HepG2 (cell line): ENCODE measurements at regions not wholly inside any gene's neighbourhood (a gene's known extent, or its start where the extent isn't known, plus 50 kb on each side); places are given as distances from the start of the nearest gene placed in this dataset.

Source experiments
- ATAC-seq: fragments of 200-7000 bp; cut with Tn5 transposase; 3 replicates; pipeline ENCODE4 v1.9.1; 2020; ENCODE audit warnings: mild to moderate bottlenecking, moderate library complexity
- BruUV-seq: library from RNA; stranded (reverse); fragments of 400-500 nt; replicated peaks from 2 replicates; lab custom pipeline; 2021; lab: Mats Ljungman, UMichigan
- CTCF ChIA-PET: fragments of 300-600 bp; formaldehyde crosslinking; extraction: SDS; loops from one replicate; lab custom pipeline; 2021; ENCODE audit warnings: low total read pairs, inconsistent platforms, low intra/inter-chr PET ratio; lab: Yijun Ruan, JAX
- POLR2A ChIA-PET: fragments of 350-600 bp; sonication (Branson Sonifier 250); formaldehyde crosslinking; loops from one replicate; lab custom pipeline; 2020; ENCODE audit warnings: antibody characterized with exemption, inconsistent platforms; lab: Yijun Ruan, JAX
- DNase-seq: peaks from one replicate; pipeline ENCODE4 v3.0.0-alpha.2; 2015; ENCODE audit warnings: low spot score
- FAIRE-seq: peaks from 3 replicates; lab custom pipeline; 2011; peaks lifted over from hg19 to GRCh38; lab: Jason Lieb, UNC
- H2AFZ ChIP-seq: one replicate; pipeline ENCODE4 v1.6.1; 2011; ENCODE audit warnings: low read length, inconsistent platforms
- H3K27ac ChIP-seq: fragments of 300-600 bp; 3 replicates; pipeline ENCODE4 v1.8.0; 2011; ENCODE audit warnings: mixed run types, mild to moderate bottlenecking, mixed read lengths, low read length, inconsistent platforms; ENCODE audit not compliant: insufficient read depth; ENCODE audit errors: extremely low read length
- H3K27me3 ChIP-seq, 2 experiments: fragments of 200-600 bp in 1 of 2; 2 replicates in 1 of 2; 3 replicates in 1 of 2; pipeline versions ENCODE4 v1.6.0 to v1.8.0; 2011; ENCODE audit warnings: low read length in 2 of 2, mild to moderate bottlenecking in 2 of 2, moderate library complexity in 2 of 2, inconsistent platforms in 1 of 2; ENCODE audit not compliant: insufficient read depth in 2 of 2, control insufficient read depth in 1 of 2
- H3K36me3 ChIP-seq, 2 experiments: fragments of 200-600 bp in 1 of 2; replicated peaks in 1 of 2; 2 replicates in 1 of 2; 3 replicates in 1 of 2; pipeline versions ENCODE4 v1.5.1 to v1.8.0; 2011; ENCODE audit warnings: low read length in 2 of 2, inconsistent platforms in 1 of 2; ENCODE audit not compliant: insufficient read depth in 2 of 2, control insufficient read depth in 1 of 2
- H3K4me1 ChIP-seq: 2 replicates; pipeline ENCODE4 v1.5.1; 2012; ENCODE audit warnings: low read length, inconsistent platforms; ENCODE audit not compliant: insufficient read depth
- H3K4me2 ChIP-seq: 2 replicates; pipeline ENCODE4 v1.6.0; 2011; ENCODE audit warnings: low read depth, low read length, inconsistent platforms
- H3K4me3 ChIP-seq, 3 experiments: fragments of 200-600 bp in 1 of 3; sonication (generic), shearing (Covaris generic) in 1 of 3; replicated peaks in 1 of 3; 2 replicates each; pipeline ENCODE4 v1.5.1; 2011 to 2016; ENCODE audit warnings: low read length in 3 of 3, inconsistent platforms in 2 of 3, low read depth in 2 of 3, mild to moderate bottlenecking in 2 of 3, control low read depth in 1 of 3, mixed read lengths in 1 of 3; ENCODE audit not compliant: insufficient read depth in 1 of 3
- H3K79me2 ChIP-seq: one replicate; pipeline ENCODE4 v1.6.1; 2011; ENCODE audit warnings: low read length, inconsistent platforms; ENCODE audit not compliant: insufficient read depth
- H3K9ac ChIP-seq: 2 replicates; pipeline ENCODE4 v1.6.0; 2011; ENCODE audit warnings: mild to moderate bottlenecking, low read depth, low read length, inconsistent platforms; ENCODE audit not compliant: insufficient read depth
- H3K9me3 ChIP-seq: 2 replicates; pipeline ENCODE4 v1.5.1; 2012; ENCODE audit warnings: mild to moderate bottlenecking, low read length
- H4K20me1 ChIP-seq: 2 replicates; pipeline ENCODE4 v1.6.0; 2011; ENCODE audit warnings: inconsistent platforms, mild to moderate bottlenecking, low read length, moderate library complexity; ENCODE audit not compliant: insufficient read depth
- ATM ChIP-seq: fragments of 450-650 bp; IDR thresholded peaks from 2 replicates; pipeline ENCODE4 v1.7.1; 2017; ENCODE audit warnings: mild to moderate bottlenecking, borderline replicate concordance
- ATRX ChIP-seq: sonication (generic); formaldehyde crosslinking; IDR thresholded peaks from 2 replicates; pipeline ENCODE4 v1.4.0; 2020; ENCODE audit warnings: missing genetic modification reagents, borderline replicate concordance
- CEBPG ChIP-seq: IDR thresholded peaks from 2 replicates; pipeline ENCODE4 v1.6.1; 2016
- ELF3 ChIP-seq: IDR thresholded peaks from 2 replicates; pipeline ENCODE4 v1.6.1; 2016; ENCODE audit warnings: missing genetic modification reagents, missing compliant biosample characterization
- ETV5 ChIP-seq: IDR thresholded peaks from 2 replicates; pipeline ENCODE4 v1.6.1; 2018; ENCODE audit warnings: missing biosample characterization, missing genetic modification reagents, inconsistent platforms, borderline replicate concordance
- FOXK1 ChIP-seq: sonication (generic); formaldehyde crosslinking; IDR thresholded peaks from 2 replicates; pipeline ENCODE4 v1.4.0; 2020; ENCODE audit warnings: low read depth, missing genetic modification reagents, borderline replicate concordance
- HNRNPH1 ChIP-seq: fragments of 200-400 bp; formaldehyde crosslinking; optimal IDR thresholded peaks from 2 replicates; pipeline ENCODE3; 2017; ENCODE audit warnings: mild to moderate bottlenecking, low read depth, low read length
- MIER2 ChIP-seq: IDR thresholded peaks from 2 replicates; pipeline ENCODE4 v1.6.1; 2016; ENCODE audit warnings: missing biosample characterization, missing genetic modification reagents
- NFE2L1 ChIP-seq: sonication (generic); formaldehyde crosslinking; IDR thresholded peaks from 2 replicates; pipeline ENCODE4 v1.4.0; 2020; ENCODE audit warnings: missing genetic modification reagents, mild to moderate bottlenecking, borderline replicate concordance
- TBX2 ChIP-seq: sonication (generic); formaldehyde crosslinking; IDR thresholded peaks from 2 replicates; pipeline ENCODE4 v1.5.0; 2020; ENCODE audit warnings: missing genetic modification reagents, mild to moderate bottlenecking, borderline replicate concordance
- U2AF2 ChIP-seq: fragments of 200-400 bp; formaldehyde crosslinking; IDR thresholded peaks from 2 replicates; pipeline ENCODE4 v1.6.1; 2017; ENCODE audit warnings: low read depth, mild to moderate bottlenecking, low read length
- ZBTB25 ChIP-seq: IDR thresholded peaks from 2 replicates; pipeline ENCODE4 v1.6.1; 2018; ENCODE audit warnings: missing genetic modification reagents
- WGBS: methylation state at CpG from one replicate; pipeline ENCODE4 v1.1.6; 2017; ENCODE audit warnings: low lambda C conversion rate; 5-methylcytosine and 5-hydroxymethylcytosine counted together
- in situ Hi-C: cut with HindIII; loops from 2 replicates; pipeline ENCODE4 v1.10.0; 2017; ENCODE audit warnings: low pct_unique_long_range_greater_than_20kb; ENCODE audit not compliant: extremely low pct_ligation_motif_present
- intact Hi-C: fragments of 100-400 bp; cut with micrococcal nuclease; formaldehyde crosslinking; loops from one replicate; pipeline ENCODE4 v1.10.0; 2022; ENCODE audit not compliant: unreplicated experiment
- TF ChIP-seq, protein P1 (sequence below): sonication (generic); formaldehyde crosslinking; IDR thresholded peaks from 2 replicates; pipeline ENCODE4 v1.4.0; 2020; ENCODE audit warnings: mild to moderate bottlenecking, missing genetic modification reagents, borderline replicate concordance
- TF ChIP-seq, protein P2 (sequence below): sonication (generic); formaldehyde crosslinking; IDR thresholded peaks from 2 replicates; pipeline ENCODE4; 2020; ENCODE audit warnings: missing genetic modification reagents, mild to moderate bottlenecking, borderline replicate concordance
- TF ChIP-seq, protein P3 (sequence below): sonication (generic); formaldehyde crosslinking; IDR thresholded peaks from 2 replicates; pipeline ENCODE4 v1.8.0; 2022; ENCODE audit warnings: missing genetic modification reagents, mild to moderate bottlenecking, moderate library complexity, borderline replicate concordance

- no peak overlapping the region for H3K4me3 ChIP-seq
- POLR2A ChIA-PET, result no interaction called here
- no peaks in the 10 kb centered on the region for H3K4me1 ChIP-seq
- CTCF ChIA-PET, result no interaction called here
- in situ Hi-C loops (no loop called here), intact Hi-C loops (loop anchor here (10.0 kb wide), 1 partner anchor 915 kb away; no protein-coding TSS in a partner anchor)
- H3K79me2 ChIP-seq, result no peaks in the 10 kb centered on the region
- no peaks in the 10 kb centered on the region for H4K20me1 ChIP-seq
- DNase-seq, result no peak
- H3K36me3 ChIP-seq, result no peaks in the 10 kb centered on the region
- no peak for ATAC-seq
- 0% methylated on average over 2 of the region's 6 CpGs for WGBS
- no peak overlapping the region for H2AFZ ChIP-seq
- H3K9me3 ChIP-seq, result no peaks in the 10 kb centered on the region
- H3K27ac ChIP-seq, result no peak overlapping the region
- H3K4me2 ChIP-seq, result no peak overlapping the region
- FAIRE-seq, result no peak
- no peaks in the 10 kb centered on the region for H3K27me3 ChIP-seq
- no TSS peak for BruUV-seq
- no peak overlapping the region for H3K9ac ChIP-seq
- TF ChIP-seq ATM, result no peak
- no peak for TF ChIP-seq U2AF2
- no peak for TF ChIP-seq TBX2
- TF ChIP-seq, protein P1, sequence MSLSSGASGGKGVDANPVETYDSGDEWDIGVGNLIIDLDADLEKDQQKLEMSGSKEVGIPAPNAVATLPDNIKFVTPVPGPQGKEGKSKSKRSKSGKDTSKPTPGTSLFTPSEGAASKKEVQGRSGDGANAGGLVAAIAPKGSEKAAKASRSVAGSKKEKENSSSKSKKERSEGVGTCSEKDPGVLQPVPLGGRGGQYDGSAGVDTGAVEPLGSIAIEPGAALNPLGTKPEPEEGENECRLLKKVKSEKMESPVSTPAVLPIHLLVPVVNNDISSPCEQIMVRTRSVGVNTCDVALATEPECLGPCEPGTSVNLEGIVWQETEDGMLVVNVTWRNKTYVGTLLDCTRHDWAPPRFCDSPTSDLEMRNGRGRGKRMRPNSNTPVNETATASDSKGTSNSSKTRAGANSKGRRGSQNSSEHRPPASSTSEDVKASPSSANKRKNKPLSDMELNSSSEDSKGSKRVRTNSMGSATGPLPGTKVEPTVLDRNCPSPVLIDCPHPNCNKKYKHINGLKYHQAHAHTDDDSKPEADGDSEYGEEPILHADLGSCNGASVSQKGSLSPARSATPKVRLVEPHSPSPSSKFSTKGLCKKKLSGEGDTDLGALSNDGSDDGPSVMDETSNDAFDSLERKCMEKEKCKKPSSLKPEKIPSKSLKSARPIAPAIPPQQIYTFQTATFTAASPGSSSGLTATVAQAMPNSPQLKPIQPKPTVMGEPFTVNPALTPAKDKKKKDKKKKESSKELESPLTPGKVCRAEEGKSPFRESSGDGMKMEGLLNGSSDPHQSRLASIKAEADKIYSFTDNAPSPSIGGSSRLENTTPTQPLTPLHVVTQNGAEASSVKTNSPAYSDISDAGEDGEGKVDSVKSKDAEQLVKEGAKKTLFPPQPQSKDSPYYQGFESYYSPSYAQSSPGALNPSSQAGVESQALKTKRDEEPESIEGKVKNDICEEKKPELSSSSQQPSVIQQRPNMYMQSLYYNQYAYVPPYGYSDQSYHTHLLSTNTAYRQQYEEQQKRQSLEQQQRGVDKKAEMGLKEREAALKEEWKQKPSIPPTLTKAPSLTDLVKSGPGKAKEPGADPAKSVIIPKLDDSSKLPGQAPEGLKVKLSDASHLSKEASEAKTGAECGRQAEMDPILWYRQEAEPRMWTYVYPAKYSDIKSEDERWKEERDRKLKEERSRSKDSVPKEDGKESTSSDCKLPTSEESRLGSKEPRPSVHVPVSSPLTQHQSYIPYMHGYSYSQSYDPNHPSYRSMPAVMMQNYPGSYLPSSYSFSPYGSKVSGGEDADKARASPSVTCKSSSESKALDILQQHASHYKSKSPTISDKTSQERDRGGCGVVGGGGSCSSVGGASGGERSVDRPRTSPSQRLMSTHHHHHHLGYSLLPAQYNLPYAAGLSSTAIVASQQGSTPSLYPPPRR (CRISPR knock-in tag), result no peak
- TF ChIP-seq ZBTB25 (CRISPR knock-in tag), result no peak
- TF ChIP-seq ATRX (CRISPR knock-in tag), result no peak
- no peak for TF ChIP-seq ETV5 (CRISPR knock-in tag)
- no peak for TF ChIP-seq FOXK1
- TF ChIP-seq MIER2 (CRISPR knock-in tag), result no peak
- TF ChIP-seq, protein P2, sequence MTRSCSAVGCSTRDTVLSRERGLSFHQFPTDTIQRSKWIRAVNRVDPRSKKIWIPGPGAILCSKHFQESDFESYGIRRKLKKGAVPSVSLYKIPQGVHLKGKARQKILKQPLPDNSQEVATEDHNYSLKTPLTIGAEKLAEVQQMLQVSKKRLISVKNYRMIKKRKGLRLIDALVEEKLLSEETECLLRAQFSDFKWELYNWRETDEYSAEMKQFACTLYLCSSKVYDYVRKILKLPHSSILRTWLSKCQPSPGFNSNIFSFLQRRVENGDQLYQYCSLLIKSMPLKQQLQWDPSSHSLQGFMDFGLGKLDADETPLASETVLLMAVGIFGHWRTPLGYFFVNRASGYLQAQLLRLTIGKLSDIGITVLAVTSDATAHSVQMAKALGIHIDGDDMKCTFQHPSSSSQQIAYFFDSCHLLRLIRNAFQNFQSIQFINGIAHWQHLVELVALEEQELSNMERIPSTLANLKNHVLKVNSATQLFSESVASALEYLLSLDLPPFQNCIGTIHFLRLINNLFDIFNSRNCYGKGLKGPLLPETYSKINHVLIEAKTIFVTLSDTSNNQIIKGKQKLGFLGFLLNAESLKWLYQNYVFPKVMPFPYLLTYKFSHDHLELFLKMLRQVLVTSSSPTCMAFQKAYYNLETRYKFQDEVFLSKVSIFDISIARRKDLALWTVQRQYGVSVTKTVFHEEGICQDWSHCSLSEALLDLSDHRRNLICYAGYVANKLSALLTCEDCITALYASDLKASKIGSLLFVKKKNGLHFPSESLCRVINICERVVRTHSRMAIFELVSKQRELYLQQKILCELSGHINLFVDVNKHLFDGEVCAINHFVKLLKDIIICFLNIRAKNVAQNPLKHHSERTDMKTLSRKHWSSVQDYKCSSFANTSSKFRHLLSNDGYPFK, result no peak
- no peak for TF ChIP-seq CEBPG (CRISPR knock-in tag)
- TF ChIP-seq, protein P3, sequence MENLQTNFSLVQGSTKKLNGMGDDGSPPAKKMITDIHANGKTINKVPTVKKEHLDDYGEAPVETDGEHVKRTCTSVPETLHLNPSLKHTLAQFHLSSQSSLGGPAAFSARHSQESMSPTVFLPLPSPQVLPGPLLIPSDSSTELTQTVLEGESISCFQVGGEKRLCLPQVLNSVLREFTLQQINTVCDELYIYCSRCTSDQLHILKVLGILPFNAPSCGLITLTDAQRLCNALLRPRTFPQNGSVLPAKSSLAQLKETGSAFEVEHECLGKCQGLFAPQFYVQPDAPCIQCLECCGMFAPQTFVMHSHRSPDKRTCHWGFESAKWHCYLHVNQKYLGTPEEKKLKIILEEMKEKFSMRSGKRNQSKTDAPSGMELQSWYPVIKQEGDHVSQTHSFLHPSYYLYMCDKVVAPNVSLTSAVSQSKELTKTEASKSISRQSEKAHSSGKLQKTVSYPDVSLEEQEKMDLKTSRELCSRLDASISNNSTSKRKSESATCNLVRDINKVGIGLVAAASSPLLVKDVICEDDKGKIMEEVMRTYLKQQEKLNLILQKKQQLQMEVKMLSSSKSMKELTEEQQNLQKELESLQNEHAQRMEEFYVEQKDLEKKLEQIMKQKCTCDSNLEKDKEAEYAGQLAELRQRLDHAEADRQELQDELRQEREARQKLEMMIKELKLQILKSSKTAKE (CRISPR knock-in tag), result no peak
- TF ChIP-seq HNRNPH1, result no peak
- TF ChIP-seq ELF3 (CRISPR knock-in tag), result no peak
- no peak for TF ChIP-seq NFE2L1 (CRISPR knock-in tag)
These were observed 131.4 kb downstream of the PABPC4L start for GRCh38 chr4:134070174-134070573.
